Brain pericyte (primary cell): ENCODE measurements at regions not wholly inside any gene's neighbourhood (a gene's known extent, or its start where the extent isn't known, plus 50 kb on each side); places are given as distances from the start of the nearest gene placed in this dataset.

Experiments used
- DNase-seq: peaks from one replicate; pipeline ENCODE4 v3.0.0-alpha.2; 2012; ENCODE audit warnings: low read depth, low spot score

DNA sequence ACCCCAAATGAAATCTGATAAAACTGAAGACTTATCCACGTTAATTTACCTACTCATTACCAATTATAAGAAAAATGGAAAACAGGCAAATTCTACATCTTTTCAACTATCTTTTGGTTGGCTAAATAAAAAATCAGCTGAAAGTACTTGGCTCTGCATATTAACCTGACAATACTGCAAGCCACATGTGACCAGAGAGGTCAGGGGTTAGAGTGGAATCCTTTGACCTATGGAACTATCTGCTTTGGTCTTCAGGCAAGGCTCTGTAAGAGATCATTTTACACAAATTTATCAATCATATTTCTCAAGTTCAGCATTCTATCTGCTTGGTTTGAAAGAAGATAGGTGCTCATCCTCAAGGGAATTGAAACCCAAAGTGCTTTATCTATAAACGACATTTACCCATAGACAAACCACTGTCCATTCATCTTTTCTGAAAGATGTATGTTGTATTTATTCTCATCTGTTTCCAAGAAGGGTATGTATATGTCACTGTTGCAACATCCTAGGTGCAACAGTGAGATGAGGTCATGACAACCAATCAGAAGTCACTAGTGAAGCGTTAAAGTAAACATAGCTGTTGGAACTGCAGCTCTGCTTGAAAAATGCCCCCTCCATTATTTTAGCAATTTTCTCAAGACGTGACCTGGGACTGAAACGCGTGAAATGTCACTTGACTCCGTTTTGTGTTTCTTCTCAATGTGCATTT, 144.9 kb upstream of the POU5F2 start:
- no peak for DNase-seq

DNA sequence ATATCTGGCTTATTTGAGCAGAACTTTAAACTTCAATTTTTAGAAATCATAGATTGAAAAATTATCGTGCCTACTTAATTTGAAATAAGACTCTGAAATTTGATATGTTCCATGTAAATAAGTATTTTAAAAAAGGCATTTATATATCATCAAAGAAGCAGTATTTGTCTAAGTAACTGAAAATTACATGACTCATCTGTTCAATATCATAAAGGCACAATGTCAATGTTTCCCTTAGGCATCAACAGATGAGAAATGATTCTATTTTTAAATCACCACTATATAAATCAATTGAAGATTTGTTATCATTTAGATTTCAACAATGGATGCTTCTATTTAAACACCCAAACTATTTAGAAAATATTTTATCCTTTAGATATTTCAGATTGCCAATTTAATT, 142.9 kb upstream of the POU5F2 start:
- DNase-seq = no peak

DNA sequence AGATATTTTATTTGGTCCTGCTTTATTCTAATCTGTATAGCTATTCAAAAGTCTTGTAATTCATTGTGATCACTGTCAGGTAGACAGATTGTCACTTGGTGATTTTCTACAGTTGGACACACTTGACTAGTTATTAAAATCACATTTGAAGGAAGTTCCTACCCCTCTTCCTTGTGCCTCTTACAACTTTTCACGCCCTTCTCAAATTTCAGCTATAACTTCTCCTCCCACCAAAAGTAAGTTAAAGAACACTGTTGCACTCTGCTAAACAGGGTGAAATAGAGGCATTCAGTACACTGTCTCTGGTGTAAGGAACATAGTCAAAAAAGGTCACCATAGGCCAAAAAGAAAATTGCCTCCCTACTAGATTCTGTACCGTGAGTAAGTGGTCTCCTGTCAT, 142.1 kb upstream of the POU5F2 start:
- no peak for DNase-seq

DNA sequence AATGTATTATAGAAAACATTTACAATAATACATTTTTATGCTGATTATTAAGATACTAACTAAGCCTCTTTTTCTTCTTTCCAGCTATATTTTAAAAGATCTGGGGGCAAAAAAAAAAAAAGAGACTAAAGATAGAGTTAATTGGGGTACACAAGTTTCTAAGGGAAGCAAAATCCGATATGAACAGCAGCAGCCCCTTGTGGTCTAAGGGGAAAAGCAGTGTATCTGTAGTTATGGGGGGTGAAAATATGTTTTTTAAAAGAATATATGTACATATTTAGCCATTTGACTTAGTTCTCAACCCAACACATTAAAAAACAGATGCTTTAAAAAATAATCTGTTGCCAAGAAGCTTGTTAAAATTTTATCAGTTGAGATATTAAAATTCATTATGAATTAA, 134.3 kb upstream of the POU5F2 start:
- DNase-seq = no peak

DNA sequence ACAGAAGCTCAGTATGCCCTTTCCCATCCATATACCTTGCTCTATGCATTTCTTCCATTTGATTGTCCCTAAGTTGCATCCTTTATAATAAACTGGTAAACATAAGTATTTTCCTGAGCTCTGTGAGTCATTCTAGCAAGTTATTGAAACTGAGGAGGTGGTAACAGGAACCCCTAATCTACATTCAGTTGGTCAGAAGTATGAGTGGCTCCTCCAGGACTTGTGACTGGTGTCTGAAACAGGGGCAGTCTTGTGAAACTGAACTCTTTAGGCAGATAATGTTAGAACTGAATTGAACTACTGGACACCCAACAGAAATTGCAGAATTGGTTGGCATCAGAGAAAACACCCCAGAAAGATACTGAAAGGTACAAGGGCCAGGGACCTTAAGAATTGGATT, 133.1 kb upstream of the POU5F2 start:
- DNase-seq = no peak

DNA sequence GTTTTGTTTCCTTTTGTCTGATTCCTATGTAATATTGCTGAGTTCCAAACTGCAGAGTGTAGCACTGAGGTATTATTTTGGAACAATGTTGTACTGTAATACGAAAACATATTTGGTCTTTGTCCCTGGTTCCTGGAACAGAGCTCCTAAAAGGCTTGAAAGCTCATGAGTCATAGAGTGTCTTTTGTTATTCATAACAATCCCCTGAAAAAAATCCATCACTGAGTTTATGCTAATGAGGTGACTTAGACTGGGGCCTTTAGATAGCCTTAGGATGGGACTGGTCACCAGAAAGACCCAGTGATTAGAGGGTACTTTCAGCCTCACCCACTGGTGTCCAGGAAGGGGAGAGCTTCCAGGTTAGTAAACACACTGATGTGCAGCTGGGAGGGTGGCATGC, 132.7 kb upstream of the POU5F2 start:
- DNase-seq = no peak

DNA sequence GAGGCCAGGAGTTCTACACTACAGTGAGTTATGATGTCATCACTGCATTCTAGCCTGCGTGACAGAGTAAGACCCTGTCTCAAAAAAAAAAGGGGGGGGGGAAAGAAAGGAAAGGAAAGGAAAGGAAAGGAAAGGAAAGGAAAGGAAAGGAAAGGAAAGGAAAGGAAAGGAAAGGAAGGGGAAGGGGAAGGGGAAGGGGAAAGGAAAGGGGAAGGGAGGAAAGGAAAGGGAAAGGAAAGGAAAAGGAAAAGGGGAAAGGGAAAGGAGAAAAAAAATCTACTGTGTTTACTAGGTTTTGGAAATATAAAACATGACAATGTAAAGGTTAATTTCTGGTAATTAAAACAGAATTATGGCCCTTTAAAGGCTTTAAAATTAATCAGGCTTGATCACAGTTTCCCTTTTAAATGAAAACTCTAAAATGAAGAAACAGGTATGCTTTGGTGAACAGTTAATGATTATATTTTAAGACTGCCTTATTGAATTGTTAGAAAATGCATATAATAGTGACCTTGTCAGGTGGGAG, 131.9 kb upstream of the POU5F2 start:
- no peak for DNase-seq

DNA sequence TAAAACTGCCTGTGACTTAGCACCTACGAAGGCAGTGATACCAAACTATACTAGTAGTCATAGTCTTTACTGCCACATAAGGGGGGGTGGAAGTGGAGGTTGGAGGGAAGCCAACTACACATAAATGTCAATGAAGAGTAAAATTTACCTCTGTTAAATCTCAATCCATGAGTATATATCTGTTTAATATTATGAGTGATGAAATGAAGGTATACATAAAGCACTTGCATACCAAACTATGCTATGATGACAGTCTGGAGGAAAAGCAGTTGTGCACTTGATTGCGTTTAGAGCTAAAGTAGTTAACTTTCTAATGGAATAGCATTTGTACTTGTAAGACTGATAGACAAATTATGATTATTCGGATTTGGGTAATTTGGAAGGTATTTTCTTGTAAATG, 129.2 kb upstream of the POU5F2 start:
- no peak for DNase-seq

DNA sequence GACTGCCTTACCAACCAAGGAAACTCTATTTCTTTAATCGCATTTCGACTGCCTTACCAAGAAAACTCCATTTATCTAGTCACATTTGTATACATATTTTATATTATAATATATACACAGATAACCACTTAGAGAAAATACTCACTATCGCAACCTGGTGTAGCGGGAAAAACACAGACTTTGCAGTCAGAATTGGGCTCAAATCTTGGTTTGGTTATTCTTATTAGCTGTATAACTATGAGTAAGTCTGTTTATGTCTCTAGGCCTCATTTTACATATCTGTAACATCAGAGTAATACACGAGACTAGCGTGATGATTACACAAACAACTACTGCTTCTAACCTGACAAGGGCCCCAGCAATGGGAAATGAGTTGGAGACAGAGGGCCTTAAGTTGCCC, 127.5 kb upstream of the POU5F2 start:
- no peak for DNase-seq

DNA sequence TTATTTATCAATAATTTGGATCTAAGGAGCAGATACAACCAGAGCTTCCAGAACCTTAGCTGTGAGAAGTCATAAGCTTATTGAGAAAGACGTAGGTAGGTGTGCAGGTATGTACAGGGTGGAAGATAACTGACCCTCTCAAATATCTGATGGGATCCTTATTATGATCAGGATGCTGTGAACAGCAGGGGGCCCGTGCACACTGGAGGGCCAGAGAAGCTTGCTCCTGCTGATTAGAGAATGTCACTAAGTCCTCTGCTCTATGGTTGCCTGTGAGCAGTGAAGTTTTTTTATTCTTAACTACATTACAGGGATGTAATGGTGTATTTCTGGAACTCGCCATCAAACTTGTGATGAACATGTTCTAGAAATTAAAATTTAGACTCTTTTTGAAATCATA, 108.9 kb upstream of the POU5F2 start:
- DNase-seq = no peak

DNA sequence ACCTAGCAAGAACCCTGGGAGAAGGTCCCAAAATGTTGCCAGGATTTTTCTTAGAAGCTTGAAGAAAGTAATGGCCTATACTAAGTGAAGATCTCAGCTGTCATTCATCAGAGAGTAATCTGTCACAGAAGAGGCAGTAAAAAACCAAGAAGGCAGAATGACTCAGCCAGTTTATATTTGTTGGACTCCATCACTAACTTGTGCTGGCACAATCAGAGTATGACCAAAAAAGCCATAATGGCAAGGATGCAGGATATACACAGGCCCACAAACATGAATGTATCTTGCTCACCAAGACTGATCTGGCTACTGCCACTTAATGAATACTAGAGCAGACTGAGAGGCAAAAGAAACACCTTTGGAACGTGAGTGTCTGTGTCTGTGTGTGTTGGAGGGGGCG, 104.0 kb upstream of the POU5F2 start:
- DNase-seq = no peak

DNA sequence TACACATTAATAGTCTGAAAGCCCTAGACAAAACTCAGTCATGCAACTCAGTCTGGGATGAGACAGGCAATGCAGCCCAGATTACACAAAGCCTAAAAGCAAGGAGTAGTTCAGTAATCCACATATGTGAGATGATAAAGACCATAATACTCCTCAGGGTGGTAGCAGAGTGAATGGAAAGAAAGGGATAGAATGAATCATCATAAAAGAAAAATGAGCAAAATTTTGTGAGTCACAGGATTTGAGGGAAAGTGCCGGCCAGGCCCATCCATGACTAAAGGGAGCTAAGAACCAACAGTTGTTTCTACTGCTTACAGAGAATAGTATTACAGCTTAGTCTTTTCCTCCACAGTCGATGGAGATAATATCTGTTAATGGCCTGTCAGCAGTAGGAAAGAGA, 90.0 kb upstream of the POU5F2 start:
- DNase-seq = no peak

DNA sequence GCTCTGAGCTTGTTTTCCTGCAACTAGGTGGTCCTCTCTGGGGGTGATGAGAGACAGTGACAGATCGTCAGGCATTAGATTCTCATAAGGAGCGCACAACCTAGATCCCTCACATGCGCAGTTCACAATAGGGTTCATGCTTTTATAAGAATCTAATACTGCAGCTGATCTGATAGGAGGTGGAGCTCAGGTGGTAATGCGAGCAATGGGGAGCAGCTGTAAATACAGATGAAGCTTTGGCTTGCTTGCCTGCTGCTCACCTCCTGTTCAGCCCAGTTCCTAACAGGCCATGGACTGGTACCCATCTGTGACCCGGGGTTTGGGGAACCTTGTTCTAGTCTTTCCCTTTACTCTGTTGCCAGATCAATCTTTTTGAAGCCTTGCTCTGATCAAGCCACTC, 89.5 kb upstream of the POU5F2 start:
- DNase-seq = no peak

DNA sequence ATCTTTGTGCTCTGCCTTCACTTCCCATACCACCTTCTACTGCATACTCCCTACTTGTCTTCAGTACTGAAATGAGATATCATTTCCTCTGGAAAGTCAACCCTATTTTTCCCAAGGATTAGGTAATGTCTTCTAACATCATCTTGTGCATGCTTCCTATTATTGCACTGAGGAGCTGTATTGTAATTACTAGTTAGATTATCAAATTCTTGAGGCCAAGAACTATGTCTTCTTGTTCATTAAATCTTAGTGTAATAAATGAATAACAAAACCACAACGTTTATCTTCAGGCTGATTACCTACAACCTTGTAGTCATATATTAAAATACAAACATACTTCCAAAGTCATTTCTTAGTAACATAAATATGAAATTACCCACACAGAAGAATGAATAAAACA, 87.9 kb upstream of the POU5F2 start:
- DNase-seq = no peak

DNA sequence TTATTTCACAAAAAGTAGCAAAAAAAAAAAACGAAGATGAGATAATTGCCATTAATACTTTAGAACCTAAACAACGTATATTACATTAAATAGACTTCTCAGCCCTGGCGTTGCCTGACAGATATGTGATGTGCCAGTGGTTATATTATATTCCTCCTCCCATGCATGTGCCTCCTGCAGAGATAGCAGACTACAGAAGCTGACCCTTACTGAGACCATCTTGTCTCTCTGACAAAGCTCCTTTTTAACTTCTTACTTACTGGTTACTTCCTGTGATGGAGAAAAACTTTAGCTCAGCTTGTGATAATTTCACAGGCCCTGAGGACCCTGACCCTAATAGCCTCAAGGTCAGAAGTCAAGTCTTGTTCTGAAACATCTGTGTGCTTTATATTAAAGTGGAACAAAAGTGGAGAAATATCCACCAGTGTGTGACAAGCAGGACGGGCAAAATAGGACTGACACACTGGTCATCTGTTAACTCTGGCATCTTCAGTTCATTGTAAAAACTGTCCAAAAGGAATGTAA, 80.6 kb upstream of the POU5F2 start:
- DNase-seq = no peak

DNA sequence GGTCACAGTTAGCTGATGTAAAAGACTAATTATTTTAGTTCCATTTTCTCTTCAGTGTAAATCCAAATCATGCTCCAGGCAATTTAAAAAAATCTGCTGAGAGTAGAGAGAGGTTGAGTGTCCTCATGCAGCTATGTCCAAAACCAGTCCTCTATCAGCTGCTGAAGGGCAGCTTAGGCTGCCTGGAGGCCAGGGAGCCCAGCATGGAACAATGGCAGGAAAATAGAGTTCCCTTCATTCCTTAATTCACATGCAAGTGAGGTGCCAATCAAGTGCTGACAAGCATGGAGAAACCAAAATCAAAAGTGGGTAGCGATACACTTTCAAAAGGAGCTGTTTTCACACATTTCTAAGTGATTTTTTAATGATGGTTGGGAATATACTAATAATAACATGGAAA, 78.3 kb upstream of the POU5F2 start:
- no peak for DNase-seq

DNA sequence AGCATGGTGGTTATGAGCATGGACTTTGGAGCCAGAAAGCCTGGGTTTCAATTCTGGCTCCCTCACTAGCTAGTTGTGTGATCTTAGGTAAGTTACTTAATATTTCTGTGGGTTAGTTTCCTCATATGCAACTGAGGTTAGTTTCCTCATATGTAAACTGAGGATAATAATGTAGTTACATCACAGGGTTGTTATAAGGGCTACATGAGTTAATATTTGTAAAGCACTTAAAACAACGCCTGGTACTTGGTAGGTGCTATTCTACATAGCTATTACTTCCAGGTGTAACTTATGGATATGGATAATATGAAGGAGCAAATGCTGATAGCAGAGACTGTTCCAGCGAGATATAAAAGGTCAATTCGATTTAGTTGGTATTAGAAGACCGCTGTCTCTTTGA, 69.4 kb upstream of the POU5F2 start:
- no peak for DNase-seq

DNA sequence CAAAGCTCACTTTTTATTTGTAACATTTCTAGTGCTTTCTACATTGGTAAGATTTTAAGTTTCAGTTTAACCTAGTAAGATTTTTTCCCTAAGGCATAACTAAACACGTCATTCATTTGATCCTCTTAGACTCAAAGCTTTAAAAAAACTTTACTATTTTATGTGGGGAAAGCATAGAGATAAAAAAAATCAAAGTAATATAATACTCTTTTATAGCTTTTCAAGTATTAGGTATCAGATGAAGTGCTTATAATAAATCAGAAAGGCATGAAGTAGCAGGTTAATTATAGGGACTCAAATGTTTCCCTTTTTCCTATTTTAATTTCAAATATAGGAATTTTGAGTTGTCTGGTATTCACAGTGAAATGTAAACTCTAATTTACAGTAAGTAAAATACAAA, 68.0 kb upstream of the POU5F2 start:
- DNase-seq = no peak

DNA sequence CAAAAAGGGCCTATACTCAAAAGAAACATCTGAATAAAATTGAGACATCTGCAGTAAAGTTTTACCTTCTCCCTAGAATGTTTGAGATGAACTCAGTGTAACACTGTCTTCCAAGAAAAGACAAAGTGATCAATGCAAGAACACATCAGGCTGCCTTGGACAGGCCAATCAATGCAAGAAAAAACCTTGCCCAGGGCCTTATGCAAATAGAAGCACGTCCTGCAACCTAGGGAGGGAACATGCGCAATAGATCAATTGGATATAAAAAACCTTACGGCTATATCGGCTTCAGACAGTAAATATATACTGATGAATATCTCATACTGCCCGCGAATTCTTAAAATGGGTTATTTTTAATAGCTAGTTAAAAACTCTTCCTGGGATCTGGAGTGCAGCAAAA, 66.4 kb upstream of the POU5F2 start:
- DNase-seq = no peak

DNA sequence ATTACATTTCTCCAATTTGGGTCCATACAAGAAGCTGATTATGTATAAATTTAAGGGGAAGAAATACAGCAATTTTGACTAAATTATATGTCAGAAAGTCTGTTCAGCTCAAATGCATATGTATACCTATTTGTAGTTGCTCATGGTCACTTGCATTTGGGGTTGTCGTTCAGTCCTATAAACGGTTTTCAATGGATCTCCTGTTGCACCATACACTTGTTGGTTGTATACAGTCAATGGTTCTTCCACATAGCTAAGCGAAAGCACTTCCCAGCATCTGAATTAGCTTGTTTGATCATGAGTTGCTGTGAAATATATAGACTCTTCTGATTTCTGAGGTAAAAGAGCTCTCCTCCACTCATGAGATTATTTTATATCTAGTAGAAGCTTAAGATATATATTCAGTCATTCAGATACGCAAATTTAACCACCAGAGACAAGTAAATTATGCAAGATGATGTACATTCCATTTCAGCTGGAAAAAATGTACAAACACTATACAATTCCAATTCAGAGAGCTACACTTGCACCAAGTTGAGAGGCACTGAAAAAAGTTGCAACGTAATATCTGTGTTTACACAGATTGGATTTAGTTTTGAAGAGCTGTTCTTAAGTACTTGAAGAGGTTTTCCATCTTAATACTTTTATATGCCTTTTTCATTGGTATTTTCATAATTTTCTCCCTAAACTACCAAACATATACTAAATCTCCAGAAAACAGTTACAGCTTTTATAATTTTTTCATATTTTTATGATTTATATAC, 64.4 kb upstream of the POU5F2 start:
- DNase-seq = no peak

DNA sequence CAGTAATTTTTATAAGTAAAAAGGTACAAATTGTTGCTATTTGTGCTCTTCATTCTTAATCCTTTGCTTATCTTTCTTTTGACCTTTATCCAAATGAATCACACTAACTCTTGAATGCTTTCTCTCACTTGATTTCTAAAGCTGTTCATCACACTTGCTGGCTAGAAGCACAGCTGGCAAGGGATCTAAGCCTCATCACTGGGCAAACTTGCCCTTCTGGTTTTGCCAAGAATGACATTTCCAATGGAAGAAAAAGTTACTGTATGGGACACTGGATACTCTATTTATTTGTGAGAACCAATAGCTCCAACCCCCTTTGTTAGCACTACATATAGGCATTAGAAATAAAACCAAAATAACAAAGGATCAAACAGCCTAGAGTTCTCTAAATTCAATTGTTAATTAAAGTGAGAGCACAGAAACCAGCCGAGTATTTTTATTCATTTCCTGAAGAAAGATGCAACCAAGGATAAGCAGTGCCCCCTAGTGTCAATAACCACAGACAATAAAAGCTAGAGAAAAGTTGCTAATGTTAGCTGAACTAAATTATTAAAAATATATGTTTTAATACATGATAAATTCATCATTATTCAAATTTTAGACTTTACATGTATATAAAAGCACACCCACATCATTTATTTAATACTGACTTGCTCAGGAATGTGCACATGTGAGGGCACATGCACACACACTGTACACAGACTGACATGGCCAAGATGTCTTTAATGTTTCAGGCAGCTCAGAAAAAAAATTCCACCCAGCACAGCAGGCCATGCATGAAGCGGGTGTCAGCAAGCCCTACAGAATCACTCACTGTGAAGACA, 59.8 kb upstream of the POU5F2 start:
- DNase-seq = no peak

DNA sequence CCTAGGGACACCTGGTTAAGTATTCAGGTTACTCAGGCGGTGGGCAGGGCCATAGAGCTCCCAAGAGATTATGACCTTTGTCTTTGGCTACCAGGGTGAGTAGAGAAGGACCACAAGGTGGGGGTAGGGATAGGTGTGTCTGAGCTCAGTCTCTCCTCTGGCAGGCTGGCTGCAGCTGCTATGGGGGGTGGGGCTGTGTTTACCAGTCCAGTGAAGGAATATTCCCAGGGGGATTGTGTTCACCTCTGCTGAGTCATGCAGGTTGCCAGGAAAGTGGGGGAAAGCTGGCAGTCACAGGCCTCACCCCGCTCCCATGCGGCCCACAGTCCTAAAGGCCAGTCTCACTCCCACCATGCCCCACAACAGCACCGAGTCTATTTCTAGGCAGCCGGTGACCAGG, 53.6 kb upstream of the POU5F2 start:
- DNase-seq = no peak
